H9 (cell line): ENCODE measurements at regions not wholly inside any gene's neighbourhood (a gene's known extent, or its start where the extent isn't known, plus 50 kb on each side); places are given as distances from the start of the nearest gene placed in this dataset.

ENCODE experiments used
- DNase-seq: peaks from one replicate; pipeline ENCODE4 v3.0.0-alpha.2; 2017
- H2AFZ ChIP-seq: one replicate; pipeline ENCODE4 v1.6.1; 2013; ENCODE audit warnings: mild to moderate bottlenecking, low read length, control low read depth, moderate library complexity
- H2AK5ac ChIP-seq: 2 replicates; pipeline ENCODE4 v1.6.1; 2013; ENCODE audit warnings: low read length, control low read depth, mixed read lengths; ENCODE audit not compliant: insufficient read length
- H2BK120ac ChIP-seq: one replicate; pipeline ENCODE4 v1.6.1; 2013; ENCODE audit warnings: low read depth, mild to moderate bottlenecking, low read length, control low read depth, inconsistent platforms; ENCODE audit not compliant: poor library complexity, severe bottlenecking
- H2BK12ac ChIP-seq: 2 replicates; pipeline ENCODE4 v1.6.1; 2013; ENCODE audit warnings: low read length, control low read depth, mixed read lengths, low read depth; ENCODE audit not compliant: insufficient read length
- H2BK15ac ChIP-seq: 2 replicates; pipeline ENCODE4 v1.6.1; 2013; ENCODE audit warnings: low read depth, low read length, control low read depth
- H2BK20ac ChIP-seq: one replicate; pipeline ENCODE4 v1.6.1; 2013; ENCODE audit warnings: low read depth, mild to moderate bottlenecking, low read length, control low read depth, inconsistent platforms; ENCODE audit not compliant: poor library complexity, severe bottlenecking
- H2BK5ac ChIP-seq: 2 replicates; pipeline ENCODE4 v1.6.1; 2013; ENCODE audit warnings: low read length, control low read depth, mixed read lengths; ENCODE audit not compliant: insufficient read length
- H3K14ac ChIP-seq: 2 replicates; pipeline ENCODE4 v1.6.1; 2013; ENCODE audit warnings: low read length, control low read depth; ENCODE audit not compliant: insufficient read depth
- H3K18ac ChIP-seq: 2 replicates; pipeline ENCODE4 v1.6.1; 2013; ENCODE audit warnings: low read depth, mild to moderate bottlenecking, mixed read lengths, low read length, control low read depth; ENCODE audit not compliant: insufficient read length
- H3K23ac ChIP-seq: 2 replicates; pipeline ENCODE4 v1.6.1; 2013; ENCODE audit warnings: low read length, control low read depth, mixed read lengths, low read depth; ENCODE audit not compliant: insufficient read length
- H3K23me2 ChIP-seq: 2 replicates; pipeline ENCODE4 v1.6.1; 2013; ENCODE audit warnings: low read depth, mild to moderate bottlenecking, mixed read lengths, low read length, control low read depth; ENCODE audit not compliant: insufficient read length, poor library complexity, severe bottlenecking
- H3K27ac ChIP-seq: 2 replicates; pipeline ENCODE4 v1.5.1; 2013; ENCODE audit warnings: low read length, control low read depth, mixed read lengths, low read depth; ENCODE audit not compliant: insufficient read length
- H3K27me3 ChIP-seq: 2 replicates; pipeline ENCODE4 v1.6.1; 2013; ENCODE audit warnings: low read length, control low read depth, inconsistent platforms; ENCODE audit not compliant: insufficient read depth
- H3K4ac ChIP-seq: 2 replicates; pipeline ENCODE4 v1.6.1; 2013; ENCODE audit warnings: low read depth, mild to moderate bottlenecking, control low read depth, inconsistent platforms, low read length, moderate library complexity
- H3K4me1 ChIP-seq: 2 replicates; pipeline ENCODE4 v1.6.1; 2013; ENCODE audit warnings: low read length, control low read depth, inconsistent platforms; ENCODE audit not compliant: insufficient read depth
- H3K4me2 ChIP-seq: 2 replicates; pipeline ENCODE4 v1.6.1; 2013; ENCODE audit warnings: low read length, control low read depth, mixed read lengths; ENCODE audit not compliant: insufficient read length, insufficient read depth
- H3K56ac ChIP-seq: 2 replicates; pipeline ENCODE4 v1.6.1; 2013; ENCODE audit warnings: low read depth, mild to moderate bottlenecking, mixed read lengths, low read length, control low read depth; ENCODE audit not compliant: insufficient read length
- H3K79me1 ChIP-seq: 2 replicates; pipeline ENCODE4 v1.6.1; 2013; ENCODE audit warnings: low read depth, mild to moderate bottlenecking, moderate library complexity, low read length, control low read depth, inconsistent platforms; ENCODE audit not compliant: insufficient read depth, poor library complexity, severe bottlenecking
- H3K79me2 ChIP-seq: 2 replicates; pipeline ENCODE4 v1.6.1; 2013; ENCODE audit warnings: low read length, control low read depth, inconsistent platforms; ENCODE audit not compliant: insufficient read depth
- H3K9ac ChIP-seq: 2 replicates; pipeline ENCODE4 v1.6.1; 2013; ENCODE audit warnings: low read length, control low read depth, mixed read lengths; ENCODE audit not compliant: insufficient read length; ENCODE audit errors: extremely low read depth
- H3K9me3 ChIP-seq: one replicate; pipeline ENCODE4 v1.6.1; 2013; ENCODE audit warnings: low read depth, low read length, inconsistent platforms; ENCODE audit not compliant: control insufficient read depth
- H3T11ph ChIP-seq: one replicate; pipeline ENCODE4 v1.6.1; 2013; ENCODE audit warnings: mild to moderate bottlenecking, low read length, control low read depth, inconsistent platforms
- H4K20me1 ChIP-seq: one replicate; pipeline ENCODE4 v1.6.1; 2013; ENCODE audit not compliant: control insufficient read depth, insufficient read length, insufficient read depth
- H4K5ac ChIP-seq: 2 replicates; pipeline ENCODE4 v1.6.1; 2013; ENCODE audit warnings: low read depth, mild to moderate bottlenecking, mixed read lengths, low read length, control low read depth; ENCODE audit not compliant: insufficient read length
- H4K8ac ChIP-seq: replicated peaks from 2 replicates; pipeline ENCODE4 v1.6.1; 2013; ENCODE audit warnings: low read length, control low read depth, mixed read lengths, low read depth; ENCODE audit not compliant: insufficient read length
- H4K91ac ChIP-seq: 2 replicates; pipeline ENCODE4 v1.6.1; 2013; ENCODE audit warnings: low read depth, mild to moderate bottlenecking, moderate library complexity, mixed read lengths, low read length, control low read depth; ENCODE audit not compliant: insufficient read length
- H3K27ac Mint-ChIP-seq, 3 experiments: 2 replicates in 2 of 3; 3 replicates in 1 of 3; pipeline ENCODE4 v1.8.0; 2020 to 2021; ENCODE audit warnings: mixed read lengths in 3 of 3, mild to moderate bottlenecking in 1 of 3, moderate library complexity in 1 of 3
- H3K27me3 Mint-ChIP-seq: 2 replicates; pipeline ENCODE4 v1.8.0; 2021; ENCODE audit warnings: low read depth, mild to moderate bottlenecking, moderate library complexity, mixed read lengths
- H3K36me3 Mint-ChIP-seq, 3 experiments: 2 replicates in 2 of 3; 3 replicates in 1 of 3; pipeline ENCODE4 v1.8.0; 2020 to 2021; ENCODE audit warnings: low read depth in 3 of 3, mixed read lengths in 3 of 3; ENCODE audit not compliant: insufficient read depth in 1 of 3
- H3K4me1 Mint-ChIP-seq, 2 experiments: 2 replicates each; pipeline ENCODE4 v1.8.0; 2020; ENCODE audit warnings: mixed read lengths in 2 of 2
- H3K4me3 Mint-ChIP-seq, 2 experiments: 2 replicates in 1 of 2; 3 replicates in 1 of 2; pipeline ENCODE4 v1.8.0; 2020 to 2021; ENCODE audit warnings: mild to moderate bottlenecking in 2 of 2, mixed read lengths in 2 of 2, moderate library complexity in 1 of 2
- H3K9me3 Mint-ChIP-seq, 2 experiments: 2 replicates in 1 of 2; 3 replicates in 1 of 2; pipeline ENCODE4 v1.8.0; 2020; ENCODE audit warnings: mild to moderate bottlenecking in 2 of 2, mixed read lengths in 2 of 2, moderate library complexity in 1 of 2
- WGBS: extraction: QIAGEN DNeasy Blood & Tissue Kit; methylation state at CpG from one replicate; pipeline ENCODE4 v1.1.7; 2013; ENCODE audit warnings: missing lambda C conversion rate, low lambda C conversion rate, mixed read lengths; ENCODE audit not compliant: insufficient read length; ENCODE audit errors: extremely low coverage; 5-methylcytosine and 5-hydroxymethylcytosine counted together
- TF ChIP-seq, protein P1 (sequence below): fragments of 200-600 bp; sonication (generic); conservative IDR thresholded peaks from 3 replicates; pipeline ENCODE4 v1.8.0; 2021; ENCODE audit warnings: antibody characterized with exemption, mild to moderate bottlenecking

DNA sequence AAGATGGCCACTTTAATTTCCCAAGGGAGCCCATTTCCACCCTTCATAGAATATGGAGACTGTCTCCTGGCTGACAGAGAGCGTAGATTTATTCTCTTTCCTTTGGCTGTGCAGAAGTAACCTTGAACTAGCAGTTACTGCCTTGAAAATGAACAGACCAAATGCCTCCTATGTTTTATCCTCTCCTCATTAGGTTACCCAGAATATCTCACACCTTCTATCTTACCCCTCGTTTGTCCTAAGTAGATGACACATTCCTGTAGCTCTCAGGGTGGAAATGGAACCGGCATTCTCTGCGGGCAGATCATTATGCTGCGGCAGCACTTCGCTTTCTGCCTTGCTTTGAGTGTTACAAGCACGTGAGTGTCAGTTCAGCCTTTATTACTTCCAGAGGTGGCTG, 336.5 kb downstream of the DCDC2C start:
- no peak overlapping the region for H3K4ac ChIP-seq
- no peak overlapping the region for H3K23ac ChIP-seq
- H3K27me3 ChIP-seq: no peaks in the 10 kb centered on the region
- H3K9ac ChIP-seq: no peak overlapping the region
- H2AFZ ChIP-seq: no peak overlapping the region
- H2BK120ac ChIP-seq: no peak overlapping the region
- Mint-ChIP-seq H3K36me3 (peaks cover 12 to 49% (median 28%) of the 10 kb centered on the region in 3 experiments), H3K4me1 (no peaks in the 10 kb centered on the region), H3K27ac (no peak overlapping the region), H3K9me3 (peaks cover 49 to 59% of the 10 kb centered on the region in 2 experiments), H3K27me3 (peaks cover 1% of the 10 kb centered on the region; the same call in 1 of the 2 replicates), H3K4me3 (no peak overlapping the region)
- no peak overlapping the region for H3K14ac ChIP-seq
- H3K56ac ChIP-seq: no peak overlapping the region
- peaks cover 34% of the 10 kb centered on the region for H3K9me3 ChIP-seq
- no peak overlapping the region for H2AK5ac ChIP-seq
- no peak overlapping the region for H2BK20ac ChIP-seq
- no peak overlapping the region for H4K91ac ChIP-seq
- no peaks in the 10 kb centered on the region for H3K79me2 ChIP-seq
- no peak overlapping the region for H2BK5ac ChIP-seq
- no peak for DNase-seq
- no CpG with 5 or more reads among the region's 7 CpGs for WGBS
- no peaks in the 10 kb centered on the region for H3K79me1 ChIP-seq
- TF ChIP-seq, protein P1, sequence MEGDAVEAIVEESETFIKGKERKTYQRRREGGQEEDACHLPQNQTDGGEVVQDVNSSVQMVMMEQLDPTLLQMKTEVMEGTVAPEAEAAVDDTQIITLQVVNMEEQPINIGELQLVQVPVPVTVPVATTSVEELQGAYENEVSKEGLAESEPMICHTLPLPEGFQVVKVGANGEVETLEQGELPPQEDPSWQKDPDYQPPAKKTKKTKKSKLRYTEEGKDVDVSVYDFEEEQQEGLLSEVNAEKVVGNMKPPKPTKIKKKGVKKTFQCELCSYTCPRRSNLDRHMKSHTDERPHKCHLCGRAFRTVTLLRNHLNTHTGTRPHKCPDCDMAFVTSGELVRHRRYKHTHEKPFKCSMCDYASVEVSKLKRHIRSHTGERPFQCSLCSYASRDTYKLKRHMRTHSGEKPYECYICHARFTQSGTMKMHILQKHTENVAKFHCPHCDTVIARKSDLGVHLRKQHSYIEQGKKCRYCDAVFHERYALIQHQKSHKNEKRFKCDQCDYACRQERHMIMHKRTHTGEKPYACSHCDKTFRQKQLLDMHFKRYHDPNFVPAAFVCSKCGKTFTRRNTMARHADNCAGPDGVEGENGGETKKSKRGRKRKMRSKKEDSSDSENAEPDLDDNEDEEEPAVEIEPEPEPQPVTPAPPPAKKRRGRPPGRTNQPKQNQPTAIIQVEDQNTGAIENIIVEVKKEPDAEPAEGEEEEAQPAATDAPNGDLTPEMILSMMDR: no peak
- H3T11ph ChIP-seq: no peak overlapping the region
- no peak overlapping the region for H2BK15ac ChIP-seq
- H4K5ac ChIP-seq: no peak overlapping the region
- H3K4me1 ChIP-seq: no peaks in the 10 kb centered on the region
- no peak overlapping the region for H3K27ac ChIP-seq
- H3K18ac ChIP-seq: no peak overlapping the region
- H2BK12ac ChIP-seq: no peak overlapping the region
- H3K23me2 ChIP-seq: no peaks in the 10 kb centered on the region
- no peak overlapping the region for H3K4me2 ChIP-seq
- H4K20me1 ChIP-seq: no peaks in the 10 kb centered on the region
- H4K8ac ChIP-seq: no peak overlapping the region
